Gastrocnemius medialis (tissue), 4 donors: ENCODE measurements at regions not wholly inside any gene's neighbourhood (a gene's known extent, or its start where the extent isn't known, plus 50 kb on each side); places are given as distances from the start of the nearest gene placed in this dataset.
"Not testable (repeated sequence)": the region's sequence is repeated elsewhere in the genome, so short reads cannot be mapped to it uniquely, and the experiment has no call there.

Experiments used
- ATAC-seq, 2 donors: fragments of 150-250 bp; one replicate each; pipeline ENCODE4 v1.9.1; 2016
- DNase-seq, 2 donors: peaks; one replicate each; pipeline ENCODE4 v3.0.0-alpha.2; 2019
- H3K27ac ChIP-seq, 4 donors: fragments of 200-600 bp; sonication (generic); 1 replicate in 1 of 4; 2 replicates in 3 of 4; pipeline ENCODE4 v1.5.1; 2016 to 2018; ENCODE audit warnings: mild to moderate bottlenecking in 2 of 4, moderate library complexity in 1 of 4
- H3K27me3 ChIP-seq, 3 donors: fragments of 200-600 bp; sonication (generic) in 2 of 3; 1 replicate in 1 of 3; 2 replicates in 2 of 3; pipeline versions ENCODE4 v1.5.1 to v1.6.0; 2016 to 2019; ENCODE audit warnings: mild to moderate bottlenecking in 1 of 3, moderate library complexity in 1 of 3
- H3K36me3 ChIP-seq, 2 donors: fragments of 200-600 bp; sonication (generic) in 1 of 2; one replicate each; pipeline ENCODE4 v1.5.1; 2017 to 2018
- H3K4me1 ChIP-seq, 2 donors: fragments of 200-600 bp; sonication (generic) in 1 of 2; one replicate each; pipeline ENCODE4 v1.5.1; 2016 to 2017; ENCODE audit warnings: mild to moderate bottlenecking in 2 of 2
- H3K4me3 ChIP-seq, 4 donors: fragments of 200-600 bp; sonication (generic) in 3 of 4; 1 replicate in 1 of 4; 2 replicates in 3 of 4; pipeline ENCODE4 v1.5.1; 2016 to 2019; ENCODE audit warnings: mild to moderate bottlenecking in 2 of 4
- H3K9me3 ChIP-seq, 3 donors: fragments of 200-600 bp; sonication (generic) in 2 of 3; 1 replicate in 1 of 3; 2 replicates in 2 of 3; pipeline ENCODE4 v1.5.1; 2016 to 2019
- POLR2A ChIP-seq, 2 donors: fragments of 450-650 bp; IDR thresholded peaks; one replicate each; pipeline ENCODE4 v1.6.1; 2017; ENCODE audit warnings: antibody characterized with exemption in 2 of 2, mild to moderate bottlenecking in 2 of 2, moderate library complexity in 2 of 2
- in situ Hi-C, 4 donors: fragments of 200-750 bp; cut with MboI; loops; one replicate each; pipeline versions ENCODE4 v1.15.0 to v1.8.0; 2017; ENCODE audit warnings: low sequenced_read_pairs in 4 of 4
- intact Hi-C: fragments of 100-400 bp; cut with DNase I; formaldehyde crosslinking; loops from one replicate; pipeline ENCODE4 v1.15.1; 2023; ENCODE audit warnings: low total_unique reads
- TF ChIP-seq, protein P1 (sequence below), 5 experiments: fragments of 450-650 bp in 3 of 5; fragments of 200-600 bp in 2 of 5; sonication (generic) in 2 of 5; IDR thresholded peaks in 4 of 5; conservative IDR thresholded peaks in 1 of 5; 1 replicate in 4 of 5; 2 replicates in 1 of 5; pipeline ENCODE4 v1.5.1; 2016 to 2019; ENCODE audit warnings: antibody characterized with exemption in 5 of 5, mild to moderate bottlenecking in 3 of 5, moderate library complexity in 3 of 5

DNA sequence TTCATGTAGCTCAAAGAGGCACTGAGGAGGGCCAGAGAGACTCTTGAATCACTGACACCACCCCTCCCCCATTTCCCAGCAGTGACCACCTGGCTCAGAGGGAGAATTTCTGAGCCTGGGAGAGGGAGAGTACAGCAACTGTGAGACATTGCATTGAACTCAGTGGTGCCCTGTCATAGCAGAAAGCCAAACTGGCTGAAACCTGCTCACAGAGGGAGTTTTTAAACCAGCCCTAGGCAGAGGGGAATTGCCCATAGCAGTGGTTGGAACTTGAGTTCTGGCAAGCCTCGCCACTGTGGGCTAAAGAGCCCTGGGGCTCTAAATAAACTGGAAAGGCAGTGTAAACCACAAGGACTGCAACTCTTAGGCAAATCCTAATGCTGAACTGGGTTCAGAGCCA, 243.1 kb downstream of the ADCYAP1 start:
- H3K9me3 ChIP-seq = no peaks in the 10 kb centered on the region
- DNase-seq (no peak), ATAC-seq (no peak)
- TF ChIP-seq, protein P1, sequence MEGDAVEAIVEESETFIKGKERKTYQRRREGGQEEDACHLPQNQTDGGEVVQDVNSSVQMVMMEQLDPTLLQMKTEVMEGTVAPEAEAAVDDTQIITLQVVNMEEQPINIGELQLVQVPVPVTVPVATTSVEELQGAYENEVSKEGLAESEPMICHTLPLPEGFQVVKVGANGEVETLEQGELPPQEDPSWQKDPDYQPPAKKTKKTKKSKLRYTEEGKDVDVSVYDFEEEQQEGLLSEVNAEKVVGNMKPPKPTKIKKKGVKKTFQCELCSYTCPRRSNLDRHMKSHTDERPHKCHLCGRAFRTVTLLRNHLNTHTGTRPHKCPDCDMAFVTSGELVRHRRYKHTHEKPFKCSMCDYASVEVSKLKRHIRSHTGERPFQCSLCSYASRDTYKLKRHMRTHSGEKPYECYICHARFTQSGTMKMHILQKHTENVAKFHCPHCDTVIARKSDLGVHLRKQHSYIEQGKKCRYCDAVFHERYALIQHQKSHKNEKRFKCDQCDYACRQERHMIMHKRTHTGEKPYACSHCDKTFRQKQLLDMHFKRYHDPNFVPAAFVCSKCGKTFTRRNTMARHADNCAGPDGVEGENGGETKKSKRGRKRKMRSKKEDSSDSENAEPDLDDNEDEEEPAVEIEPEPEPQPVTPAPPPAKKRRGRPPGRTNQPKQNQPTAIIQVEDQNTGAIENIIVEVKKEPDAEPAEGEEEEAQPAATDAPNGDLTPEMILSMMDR (IDR thresholded peaks at IDR 0.05 in 4 of 5, conservative IDR thresholded peaks at IDR 0.05 in 1 of 5) = no peak
- TF ChIP-seq POLR2A (IDR thresholded peaks at IDR 0.05) = no peak
- H3K4me3 ChIP-seq = no peak overlapping the region
- no peaks in the 10 kb centered on the region for H3K4me1 ChIP-seq
- intact Hi-C loops (no loop called here), in situ Hi-C loops (no loop called here)
- no peaks in the 10 kb centered on the region for H3K36me3 ChIP-seq
- H3K27me3 ChIP-seq = no peaks in the 10 kb centered on the region
- H3K27ac ChIP-seq = no peak overlapping the region

DNA sequence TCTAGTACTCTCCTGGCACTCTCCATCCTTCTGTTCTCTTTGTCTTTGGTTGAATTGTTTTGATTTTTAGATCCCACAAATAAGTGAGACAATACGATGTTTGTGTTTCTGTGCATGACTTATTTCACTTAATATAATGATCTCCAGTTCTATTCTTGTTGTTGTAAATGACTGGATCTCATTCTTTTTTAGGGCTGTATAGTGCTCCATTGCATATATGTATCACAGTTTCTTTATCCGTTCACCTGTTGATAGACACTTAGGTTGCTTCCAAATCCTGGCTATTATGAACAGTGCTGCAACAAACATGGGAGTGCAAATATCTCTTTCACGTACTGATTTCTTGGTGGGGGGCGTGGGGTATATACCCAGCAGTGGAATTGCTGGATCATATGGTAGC, 245.0 kb downstream of the ADCYAP1 start:
- no peak overlapping the region for H3K27ac ChIP-seq
- DNase-seq (no peak), ATAC-seq (no peak)
- no peaks in the 10 kb centered on the region for H3K4me1 ChIP-seq
- H3K4me3 ChIP-seq = no peak overlapping the region
- intact Hi-C loops = no loop called here
- no peaks in the 10 kb centered on the region for H3K36me3 ChIP-seq
- in situ Hi-C loops = no loop called here
- TF ChIP-seq, protein P1 (IDR thresholded peaks at IDR 0.05 in 4 of 5, conservative IDR thresholded peaks at IDR 0.05 in 1 of 5) = no peak
- no peak for TF ChIP-seq POLR2A (IDR thresholded peaks at IDR 0.05)
- no peaks in the 10 kb centered on the region for H3K27me3 ChIP-seq
- no peaks in the 10 kb centered on the region for H3K9me3 ChIP-seq

DNA sequence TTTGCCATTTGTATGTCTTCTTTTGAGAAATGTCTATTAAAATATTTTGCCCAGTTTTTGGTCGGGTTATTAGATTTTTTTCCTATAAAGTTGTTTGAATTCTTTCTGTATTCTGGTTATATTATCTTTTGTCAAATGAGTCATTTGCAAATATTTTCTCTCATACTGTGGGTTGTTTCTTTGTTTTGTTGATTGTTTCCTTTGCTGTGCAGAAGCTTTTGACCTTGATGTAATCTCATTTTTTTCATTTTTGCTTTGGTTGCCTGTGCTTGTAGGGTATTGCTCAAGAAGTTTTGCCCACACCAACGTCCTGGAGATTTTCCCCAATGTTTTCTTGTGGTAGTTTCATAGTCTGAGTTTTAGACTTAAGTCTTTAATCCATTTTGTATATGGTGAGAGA, 245.7 kb downstream of the ADCYAP1 start:
- Histone ChIP-seq H3K36me3 (no peaks in the 10 kb centered on the region), H3K27me3 (no peaks in the 10 kb centered on the region), H3K27ac (no peak overlapping the region), H3K4me3 (no peak overlapping the region), H3K9me3 (no peaks in the 10 kb centered on the region), H3K4me1 (no peaks in the 10 kb centered on the region)
- TF ChIP-seq POLR2A (IDR thresholded peaks at IDR 0.05) = no peak
- TF ChIP-seq, protein P1 (IDR thresholded peaks at IDR 0.05 in 4 of 5, conservative IDR thresholded peaks at IDR 0.05 in 1 of 5) = no peak
- DNase-seq (no peak), ATAC-seq (no peak)
- in situ Hi-C loops = no loop called here
- intact Hi-C loops = no loop called here

DNA sequence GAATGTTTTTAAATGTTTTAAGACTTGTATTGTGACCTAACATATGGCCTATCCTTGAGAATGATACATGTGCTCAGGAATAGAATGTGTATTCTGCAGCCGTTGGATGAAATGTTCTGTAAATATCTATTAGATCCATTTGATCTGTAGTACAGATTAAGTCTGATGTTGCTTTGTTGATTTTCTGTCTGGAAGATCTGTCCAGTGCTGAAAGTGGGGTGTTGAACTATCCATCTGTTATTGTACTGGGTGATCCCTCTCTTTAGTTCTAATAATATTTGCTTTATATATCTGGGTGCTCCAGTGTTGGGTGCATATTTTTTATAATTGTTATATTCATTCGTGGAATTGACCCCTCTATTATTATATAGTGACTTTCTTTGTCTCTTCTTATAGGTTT, 248.3 kb downstream of the ADCYAP1 start:
- H3K4me3 ChIP-seq, in situ Hi-C loops, H3K27me3 ChIP-seq, H3K36me3 ChIP-seq, H3K27ac ChIP-seq, H3K9me3 ChIP-seq, intact Hi-C loops, H3K4me1 ChIP-seq, DNase-seq, ATAC-seq: not testable (repeated sequence)

DNA sequence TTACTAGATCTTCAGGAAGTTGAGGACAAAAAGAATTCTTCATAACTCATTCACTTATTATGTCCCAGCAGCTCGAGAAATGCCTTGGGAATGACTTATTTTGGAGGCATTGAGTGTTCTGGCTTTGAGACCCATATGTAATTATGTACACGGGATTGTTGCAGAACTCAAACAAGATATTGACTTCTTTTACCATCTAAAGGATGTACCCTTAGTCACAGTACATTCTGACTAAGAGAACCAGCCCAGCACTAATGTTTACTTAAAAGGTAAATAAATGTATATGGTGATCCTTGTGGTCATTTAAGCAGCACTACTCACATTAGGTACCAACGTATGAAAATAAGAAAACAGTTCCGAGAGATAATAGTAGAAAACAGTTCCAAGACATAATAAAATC, 268.9 kb downstream of the ADCYAP1 start:
- no peak for TF ChIP-seq POLR2A (IDR thresholded peaks at IDR 0.05)
- TF ChIP-seq, protein P1 (IDR thresholded peaks at IDR 0.05 in 4 of 5, conservative IDR thresholded peaks at IDR 0.05 in 1 of 5) = no peak
- in situ Hi-C loops = no loop called here
- no peaks in the 10 kb centered on the region for H3K4me1 ChIP-seq
- H3K27me3 ChIP-seq = no peaks in the 10 kb centered on the region
- no peaks in the 10 kb centered on the region for H3K9me3 ChIP-seq
- H3K27ac ChIP-seq = no peak overlapping the region
- ATAC-seq (no peak), DNase-seq (no peak)
- H3K4me3 ChIP-seq = no peak overlapping the region
- no peaks in the 10 kb centered on the region for H3K36me3 ChIP-seq
- intact Hi-C loops = no loop called here
